ENCODE measurements at regions not wholly inside any gene's neighbourhood (a gene's known extent, or its start where the extent isn't known, plus 50 kb on each side); places are given as distances from the start of the nearest gene placed in this dataset.

DNA sequence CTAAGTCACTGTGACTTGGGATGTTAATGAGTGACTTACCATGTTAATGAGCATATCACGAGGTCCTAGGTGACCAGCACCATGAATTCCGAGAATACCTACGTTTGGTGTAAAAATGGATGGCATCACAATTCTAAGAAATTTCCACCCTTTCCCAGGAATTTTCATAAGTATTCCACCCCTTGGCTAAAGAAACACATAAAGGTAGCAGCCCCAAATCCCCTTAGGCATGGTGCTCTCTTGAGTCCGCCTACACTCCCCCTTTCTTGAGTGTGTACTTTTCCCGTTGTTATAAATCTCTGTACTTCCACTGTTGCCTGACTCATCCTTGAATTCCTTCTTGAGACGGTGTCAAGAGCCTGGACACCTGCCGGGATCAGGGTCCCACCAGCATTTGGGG is 504.0 kb upstream of the RBFOX1 start:
- TF ChIP-seq, protein P1, sequence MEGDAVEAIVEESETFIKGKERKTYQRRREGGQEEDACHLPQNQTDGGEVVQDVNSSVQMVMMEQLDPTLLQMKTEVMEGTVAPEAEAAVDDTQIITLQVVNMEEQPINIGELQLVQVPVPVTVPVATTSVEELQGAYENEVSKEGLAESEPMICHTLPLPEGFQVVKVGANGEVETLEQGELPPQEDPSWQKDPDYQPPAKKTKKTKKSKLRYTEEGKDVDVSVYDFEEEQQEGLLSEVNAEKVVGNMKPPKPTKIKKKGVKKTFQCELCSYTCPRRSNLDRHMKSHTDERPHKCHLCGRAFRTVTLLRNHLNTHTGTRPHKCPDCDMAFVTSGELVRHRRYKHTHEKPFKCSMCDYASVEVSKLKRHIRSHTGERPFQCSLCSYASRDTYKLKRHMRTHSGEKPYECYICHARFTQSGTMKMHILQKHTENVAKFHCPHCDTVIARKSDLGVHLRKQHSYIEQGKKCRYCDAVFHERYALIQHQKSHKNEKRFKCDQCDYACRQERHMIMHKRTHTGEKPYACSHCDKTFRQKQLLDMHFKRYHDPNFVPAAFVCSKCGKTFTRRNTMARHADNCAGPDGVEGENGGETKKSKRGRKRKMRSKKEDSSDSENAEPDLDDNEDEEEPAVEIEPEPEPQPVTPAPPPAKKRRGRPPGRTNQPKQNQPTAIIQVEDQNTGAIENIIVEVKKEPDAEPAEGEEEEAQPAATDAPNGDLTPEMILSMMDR (IDR thresholded peaks at IDR 0.05; ENCODE audit: low read depth, low read length) = no peak
- POLR2A ChIA-PET = no interaction called here

DNA sequence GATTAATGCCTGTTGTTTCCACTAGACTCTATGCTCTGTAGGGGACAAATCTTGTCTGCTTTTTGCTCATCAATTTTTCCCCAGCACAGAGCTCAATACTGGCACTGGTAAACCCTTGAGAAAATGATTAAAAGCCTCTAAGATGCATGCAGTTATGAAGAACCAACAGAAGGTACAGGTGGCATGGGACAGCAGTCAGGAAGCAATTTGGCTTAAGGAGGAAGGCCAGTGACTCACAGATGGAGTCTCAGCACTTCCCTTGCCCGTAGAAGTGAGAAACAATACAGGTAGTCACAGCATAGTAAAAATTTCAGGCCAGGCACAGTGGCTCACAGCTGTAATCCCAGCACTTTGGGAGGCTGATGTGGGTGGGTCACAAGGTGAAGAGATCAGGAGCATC is 504.7 kb upstream of the RBFOX1 start:
- ChIA-PET POLR2A (no interaction called here), CTCF (no interaction called here)
- H3K9me3 ChIP-seq (ENCODE audit: control insufficient read depth, insufficient read depth, low read length) = peaks cover 23% of the 10 kb centered on the region

More for the DNA sequence above, 504.0 kb upstream of the RBFOX1 start:
- Histone ChIP-seq H3K9me3 (ENCODE audit: control insufficient read depth, insufficient read depth, low read length) (peaks cover 30% of the 10 kb centered on the region), H3K27me3 (ENCODE audit: control insufficient read depth, insufficient read depth, low read length) (no peaks in the 10 kb centered on the region), H3K4me3 (ENCODE audit: low read depth, low read length) (no peak overlapping the region), H3K27ac (ENCODE audit: low read depth, low read length) (no peak overlapping the region)
- CTCF ChIA-PET = no interaction called here
- DNase-seq (ENCODE audit: low read depth, low spot score) = no peak

DNA sequence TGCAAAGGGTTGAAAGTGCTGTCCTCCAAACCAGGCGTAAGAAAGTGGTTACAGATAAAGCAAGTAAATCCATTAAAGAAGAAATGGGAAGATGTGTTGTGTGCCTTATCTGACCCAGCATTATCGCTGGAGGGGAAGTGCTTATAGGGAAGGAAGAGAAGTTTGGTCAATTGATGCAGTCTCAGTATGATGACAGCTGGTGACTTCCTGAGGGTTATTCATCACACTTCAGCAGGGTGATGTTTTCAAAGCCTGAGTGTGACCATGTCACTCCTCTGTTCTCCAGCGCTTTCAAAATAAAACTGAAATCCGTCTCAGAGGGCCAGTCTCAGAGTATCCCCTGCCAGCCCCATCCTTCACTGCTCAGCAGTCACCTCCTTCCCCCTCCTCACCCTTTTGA is 505.4 kb upstream of the RBFOX1 start:
- Histone ChIP-seq H3K9me3 (ENCODE audit: control insufficient read depth, insufficient read depth, low read length) (peaks cover 23% of the 10 kb centered on the region), H3K27me3 (ENCODE audit: control insufficient read depth, insufficient read depth, low read length) (no peaks in the 10 kb centered on the region), H3K4me3 (ENCODE audit: low read depth, low read length) (no peak overlapping the region), H3K27ac (ENCODE audit: low read depth, low read length) (no peak overlapping the region)
- ChIA-PET CTCF (no interaction called here), POLR2A (no interaction called here)
- TF ChIP-seq, protein P1 (IDR thresholded peaks at IDR 0.05; ENCODE audit: low read depth, low read length) = no peak
- no peak for DNase-seq (ENCODE audit: low read depth, low spot score)

More for the DNA sequence above, 504.7 kb upstream of the RBFOX1 start:
- Histone ChIP-seq H3K27ac (ENCODE audit: low read depth, low read length) (no peak overlapping the region), H3K4me3 (ENCODE audit: low read depth, low read length) (no peak overlapping the region), H3K27me3 (ENCODE audit: control insufficient read depth, insufficient read depth, low read length) (no peaks in the 10 kb centered on the region)
- TF ChIP-seq, protein P1 (IDR thresholded peaks at IDR 0.05; ENCODE audit: low read depth, low read length) = no peak
- no peak for DNase-seq (ENCODE audit: low read depth, low spot score)

DNA sequence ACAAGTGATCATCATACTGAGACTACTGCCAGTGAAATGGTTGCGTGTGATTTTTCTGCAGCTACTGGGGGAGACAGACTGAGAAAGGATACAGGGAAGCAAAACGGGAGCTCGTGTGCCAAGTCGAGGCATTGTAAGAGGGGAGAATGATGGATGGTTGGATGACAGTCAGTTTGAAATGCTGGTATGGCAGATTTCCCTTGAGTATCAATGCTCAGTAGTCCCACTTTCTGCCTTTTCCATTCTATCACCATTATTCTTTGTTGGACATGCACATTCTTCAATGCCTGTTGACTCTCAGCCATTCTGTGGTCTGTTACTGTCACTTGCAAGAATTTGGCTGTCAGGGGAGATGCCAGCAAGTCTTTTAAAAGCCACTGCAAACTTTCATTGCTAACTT is 510.6 kb upstream of the RBFOX1 start:
- TF ChIP-seq, protein P1 (IDR thresholded peaks at IDR 0.05; ENCODE audit: low read depth, low read length) = no peak
- Histone ChIP-seq H3K9me3 (ENCODE audit: control insufficient read depth, insufficient read depth, low read length) (peaks cover 21% of the 10 kb centered on the region), H3K27me3 (ENCODE audit: control insufficient read depth, insufficient read depth, low read length) (no peaks in the 10 kb centered on the region), H3K4me3 (ENCODE audit: low read depth, low read length) (no peak overlapping the region), H3K27ac (ENCODE audit: low read depth, low read length) (no peak overlapping the region)
- ChIA-PET POLR2A (no interaction called here), CTCF (no interaction called here)
- DNase-seq (ENCODE audit: low read depth, low spot score) = no peak

DNA sequence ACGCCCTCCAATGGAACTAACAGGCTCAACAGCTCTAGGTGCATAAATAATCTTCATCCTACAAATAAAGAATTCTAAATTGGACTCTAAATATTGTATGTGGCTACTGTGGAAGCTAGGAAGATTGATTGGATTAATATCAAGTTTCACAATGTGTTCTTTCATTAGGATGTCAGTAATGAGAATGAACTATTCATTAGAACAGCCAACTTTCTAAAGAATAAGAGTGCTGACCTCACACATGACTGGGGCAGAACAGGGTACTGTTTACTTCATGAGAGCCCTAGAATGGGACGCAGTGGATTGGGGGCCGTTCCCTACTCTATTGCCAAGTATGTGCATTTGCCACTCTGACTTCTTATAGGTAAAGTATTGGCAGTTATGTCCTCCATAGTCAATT is 528.2 kb upstream of the RBFOX1 start:
- CTCF ChIA-PET = no interaction called here
- no peak overlapping the region for H3K4me3 ChIP-seq (ENCODE audit: low read depth, low read length)
- TF ChIP-seq, protein P1 (IDR thresholded peaks at IDR 0.05; ENCODE audit: low read depth, low read length) = no peak

More for the DNA sequence above, 528.2 kb upstream of the RBFOX1 start:
- H3K27ac ChIP-seq (ENCODE audit: low read depth, low read length) = no peak overlapping the region
- POLR2A ChIA-PET = no interaction called here
- DNase-seq (ENCODE audit: low read depth, low spot score) = no peak
- no peaks in the 10 kb centered on the region for H3K27me3 ChIP-seq (ENCODE audit: control insufficient read depth, insufficient read depth, low read length)
- peaks cover 14% of the 10 kb centered on the region; the same call in 1 of the 2 replicates for H3K9me3 ChIP-seq (ENCODE audit: control insufficient read depth, insufficient read depth, low read length)
